Omental fat pad (tissue), 3 donors: ENCODE measurements at regions not wholly inside any gene's neighbourhood (a gene's known extent, or its start where the extent isn't known, plus 50 kb on each side); places are given as distances from the start of the nearest gene placed in this dataset.
A peak's percentile ranks its signal among the peaks of the same experiment; 100 is the strongest.

Experiments used
- ATAC-seq: fragments of 150-250 bp; one replicate; pipeline ENCODE4 v1.9.1; 2016; ENCODE audit warnings: mild to moderate bottlenecking, moderate library complexity; ENCODE audit not compliant: low FRiP score
- DNase-seq: peaks from one replicate; pipeline ENCODE4 v3.0.0-alpha.2; 2019; ENCODE audit warnings: low spot score
- CTCF ChIP-seq, 3 donors: fragments of 450-650 bp; IDR thresholded peaks; one replicate each; pipeline ENCODE4 v1.5.1; 2016 to 2017; ENCODE audit warnings: antibody characterized with exemption in 3 of 3, mild to moderate bottlenecking in 3 of 3, moderate library complexity in 2 of 3

DNA sequence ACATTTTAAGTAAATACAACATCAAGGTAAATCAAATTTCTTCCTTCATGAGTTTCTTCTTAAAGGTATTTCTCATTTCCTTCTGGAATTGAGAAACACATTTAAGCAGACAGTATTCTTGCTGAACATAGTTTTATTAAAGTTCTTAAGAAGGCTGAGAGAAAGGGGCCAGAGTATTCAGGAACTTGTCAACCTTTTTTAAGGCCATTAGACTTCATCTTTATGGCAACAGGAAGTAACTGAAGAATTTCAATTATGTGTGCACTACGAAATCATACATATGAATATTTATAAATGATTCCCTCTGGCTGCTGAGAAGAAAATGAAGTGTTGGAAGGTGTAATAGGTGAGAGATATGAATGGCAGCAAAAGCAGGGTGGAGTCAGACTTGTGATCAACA lies 829.4 kb upstream of the DPPA4 start:
- no peak for ATAC-seq
- no peak for TF ChIP-seq CTCF (IDR thresholded peaks at IDR 0.05)
- DNase-seq: no peak

- TF ChIP-seq CTCF (IDR thresholded peaks at IDR 0.05): no peak
- ATAC-seq (no peak), DNase-seq (no peak)
Measured at GRCh38 chr3:110174908-110175307, 837.6 kb upstream of the DPPA4 start.

DNA sequence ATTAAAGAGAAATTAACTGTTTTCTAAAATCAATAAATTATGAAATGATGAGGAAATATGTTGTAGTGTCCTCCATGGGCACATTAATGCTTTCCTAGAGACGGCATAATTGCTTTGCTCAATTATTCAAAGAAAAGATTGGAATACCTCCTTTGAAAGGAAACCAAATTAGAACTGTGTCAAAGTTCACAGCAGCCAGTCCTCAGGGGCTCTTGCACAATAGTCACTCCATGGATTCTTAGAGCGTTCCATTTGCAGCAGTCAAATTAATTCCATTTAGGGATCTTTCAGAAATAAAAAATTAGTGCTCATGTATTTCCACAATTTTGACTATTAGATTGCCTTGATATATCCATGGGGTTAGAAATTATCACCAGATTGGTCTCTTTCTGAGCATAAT lies 841.6 kb upstream of the DPPA4 start:
- DNase-seq (no peak), ATAC-seq (no peak)
- TF ChIP-seq CTCF (IDR thresholded peaks at IDR 0.05): no peak

- no peak for TF ChIP-seq CTCF (IDR thresholded peaks at IDR 0.05)
- peak; percentile 75 for ATAC-seq
- DNase-seq: no peak
Measured at GRCh38 chr3:110180733-110181132, 843.4 kb upstream of the DPPA4 start.

- DNase-seq (no peak), ATAC-seq (no peak)
- no peak for TF ChIP-seq CTCF (IDR thresholded peaks at IDR 0.05)
Measured at GRCh38 chr3:110181226-110181625, 843.9 kb upstream of the DPPA4 start.

DNA sequence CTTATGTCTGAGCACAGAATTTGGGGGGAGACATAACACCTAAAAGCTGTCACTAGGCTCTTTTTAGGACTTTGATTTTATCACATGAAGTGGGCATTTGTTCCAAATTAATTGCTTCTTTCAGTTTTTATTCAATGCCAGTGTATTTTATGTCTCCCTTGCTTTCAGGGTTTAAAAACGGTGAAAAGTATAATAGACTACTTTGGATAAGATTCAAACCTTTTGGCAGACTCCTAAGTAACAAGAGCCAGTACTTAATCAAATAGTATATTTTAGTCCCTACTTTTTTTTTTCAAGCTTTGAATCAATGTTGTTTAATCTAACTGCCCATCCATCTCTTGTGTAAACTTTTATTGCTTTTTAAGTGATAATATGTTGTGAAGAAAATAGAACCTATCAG lies 847.2 kb upstream of the DPPA4 start:
- DNase-seq (no peak), ATAC-seq (no peak)
- TF ChIP-seq CTCF (IDR thresholded peaks at IDR 0.05): no peak

DNA sequence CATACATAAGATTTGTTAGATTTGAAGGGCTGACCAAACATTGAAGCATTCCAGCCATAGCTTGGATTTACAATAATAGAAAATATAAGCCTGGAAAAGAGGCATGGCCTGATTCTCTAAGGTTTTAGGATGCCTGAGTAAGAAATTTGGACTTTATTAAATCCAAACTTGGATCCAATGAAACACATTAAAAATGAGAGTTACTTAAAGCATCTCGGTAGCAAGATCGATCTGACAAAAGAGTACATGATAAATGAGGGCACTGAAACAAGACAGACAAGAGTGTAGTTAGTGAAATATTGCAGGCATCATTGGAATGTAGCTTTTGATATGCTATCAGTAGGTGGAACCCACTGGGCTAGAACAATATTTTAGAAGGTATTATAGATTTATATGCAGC lies 855.7 kb upstream of the DPPA4 start:
- no peak for TF ChIP-seq CTCF (IDR thresholded peaks at IDR 0.05)
- ATAC-seq (no peak), DNase-seq (no peak)
